NCI-H526 (cell line): ENCODE measurements at regions not wholly inside any gene's neighbourhood (a gene's known extent, or its start where the extent isn't known, plus 50 kb on each side); places are given as distances from the start of the nearest gene placed in this dataset.

Source experiments
- DNase-seq, 2 experiments: peaks; one replicate each; lab custom pipeline; 2025; lab: John Stamatoyannopoulos, UW

GRCh38 chr15:85941186-85941855, 138.3 kb upstream of the AGBL1 start:
- DNase-seq, result no peak

DNA sequence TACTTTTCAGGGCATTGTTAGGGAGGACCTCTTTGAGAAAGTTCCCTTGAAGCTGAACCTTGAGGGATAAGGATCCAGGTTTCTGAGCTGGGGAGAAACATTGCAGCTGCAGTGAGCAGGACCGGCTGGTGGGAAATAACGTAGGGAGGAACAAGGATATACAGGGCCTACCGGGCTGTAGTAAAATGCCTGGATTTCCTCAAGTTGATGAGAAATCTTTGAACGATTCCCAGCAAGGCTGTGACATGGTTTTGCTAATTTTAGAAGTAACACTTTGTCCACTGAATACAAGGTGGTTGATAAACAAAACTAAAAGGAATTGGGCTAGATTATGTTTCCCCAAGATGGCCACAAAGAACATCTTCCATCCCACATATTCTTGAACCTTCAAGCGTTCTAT, 137.0 kb upstream of the AGBL1 start:
- DNase-seq, result no peak

DNA sequence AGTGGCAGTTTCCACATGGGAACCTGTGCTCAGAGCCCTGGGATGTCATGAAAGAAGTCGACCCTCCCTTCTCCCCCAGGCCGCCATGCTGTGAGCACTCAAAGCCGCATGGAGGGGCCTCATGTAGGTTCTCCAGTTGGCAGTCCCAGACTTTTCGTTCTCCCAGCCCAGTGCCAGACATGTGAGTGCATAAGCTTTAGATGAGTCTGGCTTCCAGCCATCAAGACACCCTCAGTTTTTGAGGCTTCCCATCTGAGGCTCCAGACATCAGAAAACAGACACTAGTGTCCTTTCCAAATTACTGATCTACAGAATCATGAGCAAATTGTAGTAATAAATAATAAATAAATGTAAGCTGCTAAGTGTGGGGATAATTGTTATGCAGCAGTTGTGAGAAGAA, 136.5 kb upstream of the AGBL1 start:
- DNase-seq, result no peak

- DNase-seq, result no peak
These were observed 135.9 kb upstream of the AGBL1 start for GRCh38 chr15:85943791-85944190.

DNA sequence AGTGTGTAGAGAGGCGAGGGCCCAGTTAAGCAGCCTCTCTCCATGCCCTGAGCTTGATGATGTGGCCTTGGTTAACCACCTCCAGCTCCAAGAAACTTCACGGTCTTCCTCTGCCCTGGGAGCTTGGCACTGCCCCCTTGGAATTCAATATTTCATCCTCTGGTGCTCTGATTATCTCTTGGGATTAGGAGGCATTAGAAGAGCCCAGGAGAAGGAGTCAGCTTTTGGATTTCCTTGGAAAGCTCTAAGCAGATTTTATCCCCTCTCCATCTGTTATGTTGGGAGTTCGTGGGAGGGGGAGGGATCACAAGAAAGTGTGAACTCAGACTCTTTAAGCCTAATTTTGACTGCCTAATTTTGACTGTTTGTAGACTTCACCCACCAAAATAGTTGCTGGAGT, 132.7 kb upstream of the AGBL1 start:
- DNase-seq, result no peak

DNA sequence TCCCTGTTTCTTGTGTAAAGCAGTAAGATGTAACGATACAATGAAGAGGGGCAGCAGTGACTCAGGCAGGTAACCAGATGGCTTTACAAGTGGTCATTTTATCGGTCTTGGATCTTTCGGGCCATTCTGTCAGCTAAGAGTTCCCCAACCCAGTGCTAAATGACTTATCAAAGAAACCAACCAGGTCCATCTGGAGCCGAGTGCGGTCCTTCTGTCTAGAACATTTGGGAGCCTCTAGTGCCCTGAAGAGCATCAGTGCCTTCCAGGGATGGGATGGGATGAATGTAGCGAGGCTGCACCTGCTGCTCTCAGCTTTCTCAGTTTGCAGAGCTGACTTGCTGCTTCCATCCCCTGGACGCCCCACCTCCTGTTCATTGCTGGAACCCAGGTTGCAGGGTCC, 131.7 kb upstream of the AGBL1 start:
- no peak for DNase-seq

DNA sequence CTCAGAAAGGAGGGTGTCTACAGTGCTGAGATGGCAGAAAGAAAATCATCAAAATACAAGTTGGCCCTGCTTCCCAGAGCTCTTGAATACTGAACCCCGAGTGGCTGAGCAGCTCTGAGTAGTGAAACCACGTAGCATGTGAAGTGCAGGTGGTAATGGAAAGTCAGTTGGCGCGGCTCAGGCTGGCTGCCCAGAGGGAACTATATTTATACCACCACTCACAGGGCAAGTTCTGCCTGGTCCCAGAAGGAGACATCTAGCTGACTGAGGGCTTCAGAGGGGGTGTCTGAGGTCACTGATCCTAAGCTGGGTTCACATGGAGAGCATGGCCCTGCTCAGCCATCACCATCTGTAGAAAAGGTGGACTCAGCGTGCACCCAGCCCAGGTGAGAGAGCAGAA, 129.6 kb upstream of the AGBL1 start:
- DNase-seq, result no peak

DNA sequence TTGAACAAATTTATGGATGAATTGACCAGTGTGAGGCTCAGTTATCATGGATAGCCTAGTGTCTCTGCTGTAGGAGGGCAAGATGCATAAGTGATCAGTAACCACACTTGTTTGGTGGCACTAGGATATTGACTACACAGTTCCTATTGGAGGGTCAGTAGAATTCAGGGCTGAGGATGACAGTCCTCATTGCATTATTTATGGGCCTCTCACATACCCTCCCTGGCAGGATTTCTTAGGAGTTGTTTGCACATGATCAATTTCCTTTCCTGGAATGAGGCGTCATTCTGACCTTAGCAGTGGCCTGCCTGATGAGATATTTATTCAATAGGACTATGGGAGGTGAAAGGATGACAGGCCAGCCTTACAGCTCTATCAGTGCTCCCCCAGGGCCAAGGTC, 125.1 kb upstream of the AGBL1 start:
- no peak for DNase-seq

- no peak for DNase-seq
These were observed 123.9 kb upstream of the AGBL1 start for GRCh38 chr15:85955501-85956391.

DNA sequence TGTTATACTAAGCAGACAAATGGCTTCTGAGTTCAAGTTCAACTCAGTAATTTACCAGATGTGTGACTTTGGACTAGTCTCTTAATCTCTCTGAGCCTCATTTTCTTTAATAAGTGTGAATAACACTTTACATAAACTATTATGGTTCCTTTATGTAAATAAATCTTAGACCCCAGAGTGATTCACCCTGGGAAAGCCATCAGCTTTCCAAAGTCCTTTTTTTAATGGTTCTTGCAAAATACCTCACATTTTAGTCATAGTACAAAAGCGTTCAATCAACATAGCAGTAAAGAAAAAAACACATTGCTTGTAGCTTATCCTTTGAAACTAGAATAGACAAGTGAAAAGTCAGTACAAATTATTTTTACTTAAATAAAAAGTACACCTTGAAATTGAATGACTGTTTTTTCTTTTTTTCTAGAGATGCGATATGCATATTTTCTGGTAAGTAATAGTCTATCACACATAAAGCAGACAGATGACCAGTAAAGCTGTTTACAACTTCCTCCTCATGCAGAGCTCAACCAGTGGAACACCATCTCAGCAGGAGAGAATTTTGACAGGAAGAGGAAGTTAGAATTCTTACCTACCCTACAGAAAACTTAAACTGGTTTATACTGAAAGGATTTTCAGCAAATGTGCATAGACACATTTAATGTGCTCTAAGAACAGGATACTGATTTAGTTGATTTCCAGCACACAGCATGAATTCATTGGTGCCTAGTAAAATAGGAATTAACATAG, 123.0 kb upstream of the AGBL1 start:
- no peak for DNase-seq

DNA sequence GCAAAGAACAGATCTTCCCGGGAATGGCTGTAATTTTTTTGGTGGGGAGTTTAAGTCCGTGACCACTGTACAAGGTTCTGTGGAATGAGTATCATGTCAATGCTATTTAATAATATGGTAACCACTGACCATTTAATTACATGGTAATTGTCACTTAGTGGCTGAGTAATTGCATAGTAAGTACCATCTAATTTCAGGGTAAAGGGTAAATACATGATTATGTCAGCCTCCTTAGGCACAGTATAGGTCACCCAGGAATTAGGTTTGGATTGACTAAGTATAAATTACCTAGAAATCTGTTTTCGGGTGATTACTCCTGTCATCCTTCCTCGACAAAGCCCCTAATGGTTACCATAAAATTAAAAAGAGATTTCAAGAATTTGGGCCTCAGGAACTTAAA, 120.1 kb upstream of the AGBL1 start:
- no peak for DNase-seq

DNA sequence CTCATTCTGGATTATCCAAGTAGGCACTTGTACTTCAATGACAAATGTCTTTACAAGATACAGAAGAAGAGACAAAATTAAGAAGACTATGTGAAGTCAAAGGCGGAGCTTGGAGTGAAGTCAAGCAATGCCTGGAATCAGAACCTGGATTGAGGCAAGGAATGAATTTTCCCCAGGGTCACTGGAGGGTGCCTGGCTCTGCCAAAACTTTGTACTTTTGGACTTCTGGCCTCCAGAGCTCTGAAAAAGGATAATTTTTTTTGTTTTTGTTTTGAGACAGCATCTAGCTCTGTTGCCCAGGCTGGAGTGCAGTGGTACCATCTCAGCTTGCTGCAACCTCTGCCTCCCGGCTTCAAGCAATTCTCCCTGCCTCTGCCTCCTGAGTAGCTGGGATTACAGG, 119.3 kb upstream of the AGBL1 start:
- no peak for DNase-seq

DNA sequence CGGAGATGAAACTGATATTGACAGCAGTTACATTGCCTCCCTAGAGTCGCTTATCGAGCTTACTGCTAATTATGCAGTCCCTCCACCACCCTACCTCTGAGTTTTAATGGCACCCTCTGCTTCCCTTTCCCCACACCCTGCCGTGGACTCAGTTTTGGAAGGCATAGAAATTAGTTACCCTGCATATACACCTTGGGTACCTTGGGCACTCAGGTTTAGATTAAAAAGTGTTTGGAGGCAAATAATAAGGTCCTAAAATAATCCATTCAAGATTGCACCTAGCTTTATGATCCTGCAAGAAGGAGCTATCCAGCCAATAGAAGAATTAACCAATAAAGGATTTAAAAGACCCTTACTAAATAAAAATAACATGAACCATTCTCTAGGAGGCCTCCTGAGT, 117.8 kb upstream of the AGBL1 start:
- no peak for DNase-seq

- no peak for DNase-seq
These were observed 116.4 kb upstream of the AGBL1 start for GRCh38 chr15:85963262-85963760.

DNA sequence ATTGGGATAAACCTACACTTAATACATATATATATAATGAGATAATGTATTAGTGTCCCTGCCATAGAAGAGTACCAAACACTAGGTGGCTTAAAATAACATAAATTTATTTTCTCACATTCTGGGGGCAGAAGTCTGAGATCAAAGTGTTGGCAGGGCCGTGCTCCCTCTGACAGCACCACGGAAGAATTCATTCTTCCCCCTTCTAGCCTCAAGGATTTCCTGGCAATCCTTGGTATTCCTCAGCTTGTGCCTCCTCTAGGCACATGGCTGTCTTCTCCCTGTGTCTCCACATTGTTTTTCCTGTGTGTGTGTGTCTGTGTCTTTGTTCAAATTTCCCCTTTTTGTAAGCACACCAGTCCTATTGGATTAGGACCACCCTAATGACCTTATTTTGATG, 115.2 kb upstream of the AGBL1 start:
- DNase-seq, result no peak

DNA sequence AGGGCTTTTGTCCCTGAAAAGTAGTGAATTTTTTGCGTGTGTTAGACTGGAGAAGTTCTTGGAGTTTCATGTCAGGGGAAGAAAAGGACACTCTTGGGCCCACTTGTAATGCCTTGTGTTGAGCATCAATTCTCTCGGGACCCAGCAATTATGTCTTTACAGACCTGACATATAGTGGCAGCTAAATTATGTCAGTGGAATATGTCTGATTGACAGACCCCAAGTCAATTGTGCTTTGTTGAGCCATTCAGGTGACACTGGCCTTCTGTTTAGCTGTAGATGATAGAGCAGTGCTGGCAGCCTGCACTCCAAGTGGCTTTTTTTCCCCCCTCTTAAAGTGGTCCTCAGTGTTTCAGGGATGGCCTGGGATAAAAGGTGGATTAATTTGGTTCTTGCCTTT, 112.1 kb upstream of the AGBL1 start:
- no peak for DNase-seq

DNA sequence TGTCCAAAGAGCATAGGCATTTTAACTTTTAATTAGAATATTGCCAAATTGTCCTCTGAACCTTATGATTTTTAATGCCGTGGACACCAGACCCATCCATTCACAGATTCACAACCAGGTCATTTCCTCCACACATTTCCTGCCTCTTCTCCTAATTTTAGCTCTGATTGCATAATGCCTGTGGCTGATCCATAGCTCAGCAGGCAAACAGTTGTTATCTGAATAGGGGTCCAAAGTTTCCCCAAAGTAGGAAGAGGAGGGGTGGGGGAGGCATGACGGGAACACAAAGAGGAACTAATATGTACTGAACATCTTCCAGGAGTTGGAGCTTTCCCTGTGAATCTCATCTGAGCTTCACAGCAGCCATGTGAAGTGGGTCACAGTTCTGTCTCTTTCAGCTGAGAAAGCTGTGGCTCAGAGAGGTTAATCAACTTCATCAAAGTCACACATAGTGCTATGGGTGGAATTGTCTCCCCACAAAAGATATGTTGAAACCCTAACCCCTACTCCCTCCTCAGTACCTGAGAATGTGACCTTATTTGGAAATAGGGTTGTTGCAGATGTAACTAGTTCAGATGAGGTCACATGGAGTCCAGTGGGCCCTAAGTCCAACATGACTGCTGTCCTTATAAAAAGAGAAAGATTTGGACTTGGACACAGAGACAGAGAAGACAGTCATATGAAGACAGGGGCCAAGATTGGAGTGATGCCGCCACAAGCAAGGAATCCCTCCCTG, 106.7 kb upstream of the AGBL1 start:
- DNase-seq, result no peak

DNA sequence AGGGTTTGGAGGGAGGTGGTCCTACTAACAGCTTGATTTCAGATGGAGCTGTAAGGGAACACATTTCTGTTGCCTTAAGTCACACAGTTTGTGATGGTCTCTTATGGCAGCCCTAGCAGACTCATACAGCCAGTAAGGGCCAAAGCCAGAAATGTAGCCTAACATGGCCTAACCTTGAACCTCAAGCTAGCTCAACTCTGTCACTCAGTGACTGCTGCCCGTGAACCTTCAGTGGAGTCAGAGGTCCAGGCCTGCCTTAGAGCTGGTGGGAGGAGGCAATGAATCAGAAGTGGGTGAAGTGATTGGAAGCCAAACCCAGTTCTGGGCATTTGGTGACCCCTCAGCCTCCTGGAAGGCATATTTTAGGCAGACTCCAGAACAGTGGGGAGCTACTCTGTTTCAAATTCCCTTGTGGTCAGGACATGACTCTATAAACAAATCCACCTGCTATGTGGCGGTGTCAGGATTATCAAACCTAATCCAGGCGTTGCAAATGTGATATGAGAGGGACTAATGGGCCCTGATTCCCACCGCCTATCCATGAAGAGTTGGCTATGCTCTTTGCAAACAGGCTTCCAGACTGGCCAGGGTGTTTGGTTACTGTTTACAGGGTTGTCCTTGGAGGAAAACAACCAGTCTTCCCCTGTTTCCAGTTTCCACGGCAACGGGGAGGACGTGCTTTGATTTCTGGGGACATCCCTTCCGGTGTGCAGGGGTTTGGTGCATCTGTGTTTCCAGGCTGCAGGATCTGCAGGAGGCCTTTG, 105.9 kb upstream of the AGBL1 start:
- no peak for DNase-seq

DNA sequence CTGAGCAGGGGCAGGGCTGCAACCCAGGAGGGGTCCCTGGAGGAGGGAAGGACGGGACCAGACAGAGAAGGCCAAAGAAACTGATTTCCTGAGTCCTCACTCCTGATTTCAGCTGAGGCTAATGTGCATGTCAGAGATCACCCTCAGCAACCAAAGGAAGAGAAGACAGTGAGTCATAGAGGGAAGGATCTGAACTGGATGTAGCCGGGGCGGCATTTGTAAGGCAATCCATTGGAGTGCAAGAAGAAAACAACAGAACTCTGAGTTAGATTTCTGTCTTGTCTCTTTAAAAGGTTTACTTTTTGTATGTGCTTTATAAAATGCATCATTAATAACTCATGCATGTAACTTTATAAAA, 105.3 kb upstream of the AGBL1 start:
- no peak for DNase-seq

- no peak for DNase-seq
These were observed 104.9 kb upstream of the AGBL1 start for GRCh38 chr15:85974742-85975141.

DNA sequence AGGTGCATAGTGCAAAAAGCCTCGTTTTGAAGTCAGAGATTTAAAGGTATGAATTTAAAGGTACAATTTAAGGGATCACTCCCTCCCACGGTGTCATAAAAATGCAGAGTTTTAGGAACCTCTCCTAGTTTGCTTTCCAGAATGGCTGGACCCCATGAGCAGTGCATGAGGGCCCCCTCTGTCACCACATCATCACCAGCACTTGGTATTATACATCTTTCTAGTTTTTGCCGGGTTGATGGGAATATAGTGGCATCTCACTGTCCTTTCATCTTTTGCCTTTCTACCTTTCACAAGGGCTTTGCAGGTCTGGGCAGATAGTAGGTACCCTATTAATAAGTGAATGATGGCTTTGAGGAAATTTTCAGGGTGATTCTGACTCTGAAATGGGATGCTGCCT, 103.6 kb upstream of the AGBL1 start:
- no peak for DNase-seq
